UCSD-AML1 (cell line): ENCODE measurements at regions not wholly inside any gene's neighbourhood (a gene's known extent, or its start where the extent isn't known, plus 50 kb on each side); places are given as distances from the start of the nearest gene placed in this dataset.

Experiments used
- DNase-seq: peaks from one replicate; lab custom pipeline; 2025; ENCODE audit not compliant: unreplicated experiment; lab: John Stamatoyannopoulos, UW

DNA sequence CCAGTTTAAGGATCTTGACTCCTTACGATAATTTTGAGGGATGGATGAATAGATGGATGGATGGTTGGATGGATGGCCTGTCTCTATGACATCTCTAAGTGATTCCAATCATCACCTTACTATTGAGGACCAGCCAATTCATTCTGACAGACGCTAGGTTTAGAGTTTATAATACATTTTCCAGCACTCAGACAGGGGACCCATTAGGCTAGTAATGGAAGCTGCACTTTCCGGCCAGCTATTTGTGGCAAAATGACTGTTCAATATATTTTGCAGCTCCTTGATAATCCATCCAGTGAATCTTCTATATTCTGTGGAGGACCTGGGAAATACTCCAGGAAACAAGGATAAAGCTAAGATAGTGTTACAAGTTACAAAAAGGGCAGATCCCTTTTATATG lies 262.9 kb downstream of the TDRD15 start:
- no peak for DNase-seq

DNA sequence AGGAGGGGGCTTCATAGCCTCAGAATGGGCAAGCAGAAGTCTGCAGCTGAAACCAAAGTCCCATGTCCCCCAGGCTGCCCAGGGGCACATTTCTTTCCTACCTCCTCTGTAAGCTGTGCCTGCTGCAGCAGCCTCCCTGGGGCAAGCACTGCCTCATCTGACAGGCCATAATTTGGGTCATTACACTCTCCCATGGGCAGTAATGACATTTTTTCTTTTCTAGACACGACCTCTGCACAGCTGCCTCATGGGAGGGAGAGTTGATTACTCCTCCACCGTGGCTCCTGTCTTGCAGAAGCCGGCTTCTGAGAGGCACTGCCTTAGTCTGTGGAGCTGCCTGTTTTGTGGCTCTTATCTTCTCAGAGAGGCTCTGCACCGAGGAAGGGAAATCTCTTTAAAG lies 268.9 kb downstream of the TDRD15 start:
- no peak for DNase-seq

DNA sequence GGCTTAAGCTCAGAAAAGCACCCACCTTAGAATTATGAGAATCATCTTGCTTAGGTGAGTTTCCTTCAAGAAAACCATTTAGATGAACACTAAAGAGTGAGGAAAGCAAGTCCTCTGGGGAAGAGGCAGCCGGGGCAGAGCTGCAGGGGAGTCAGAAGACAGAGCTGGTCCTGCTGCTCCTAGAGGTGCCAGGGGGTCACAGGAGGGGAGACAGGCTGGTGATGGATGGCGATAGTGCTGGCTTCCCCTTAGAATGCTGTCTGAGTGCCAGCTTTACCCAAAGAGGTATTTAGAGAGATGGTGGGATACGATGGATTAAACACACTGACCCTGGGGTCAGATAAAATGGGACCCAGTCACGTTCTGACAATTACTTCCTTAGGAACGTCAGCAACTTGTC lies 269.4 kb downstream of the TDRD15 start:
- no peak for DNase-seq

DNA sequence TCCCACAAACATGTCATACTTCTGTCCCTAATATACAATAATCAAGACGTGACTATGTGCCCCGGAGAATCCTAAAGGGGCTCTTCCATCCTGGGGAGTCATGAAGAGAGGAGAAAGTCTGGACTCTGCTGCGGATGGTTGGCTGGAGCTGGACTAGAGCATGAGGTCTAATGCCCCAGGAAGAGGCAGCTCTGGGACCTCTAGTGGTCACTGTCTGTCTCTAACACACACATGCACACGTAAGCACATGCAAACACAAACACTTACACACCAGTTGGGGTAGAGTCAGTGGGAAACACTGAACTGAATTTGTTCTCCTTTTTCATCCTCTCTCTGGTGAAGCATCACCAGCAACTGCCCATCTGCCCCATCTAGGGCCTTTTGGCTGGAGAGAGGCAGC lies 271.6 kb downstream of the TDRD15 start:
- no peak for DNase-seq

DNA sequence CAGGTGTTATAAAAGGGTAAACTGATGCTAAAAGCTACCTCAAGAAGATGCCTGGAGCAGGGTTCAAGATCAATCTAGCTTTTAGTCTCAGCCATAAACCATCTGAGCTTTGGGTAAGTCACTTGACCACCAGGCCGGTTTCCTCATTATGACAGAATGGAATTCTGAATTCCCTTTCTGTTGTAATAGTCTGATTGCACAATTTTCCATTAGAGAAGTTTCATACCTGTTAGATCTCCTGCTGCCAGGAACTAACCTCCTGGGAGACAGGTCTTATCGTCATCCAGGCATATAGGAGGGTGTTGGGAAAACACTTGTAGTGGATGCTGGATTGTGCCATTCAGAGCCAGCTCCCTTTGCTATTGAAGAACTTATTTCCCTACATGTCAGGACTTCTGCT lies 272.5 kb downstream of the TDRD15 start:
- DNase-seq = no peak

DNA sequence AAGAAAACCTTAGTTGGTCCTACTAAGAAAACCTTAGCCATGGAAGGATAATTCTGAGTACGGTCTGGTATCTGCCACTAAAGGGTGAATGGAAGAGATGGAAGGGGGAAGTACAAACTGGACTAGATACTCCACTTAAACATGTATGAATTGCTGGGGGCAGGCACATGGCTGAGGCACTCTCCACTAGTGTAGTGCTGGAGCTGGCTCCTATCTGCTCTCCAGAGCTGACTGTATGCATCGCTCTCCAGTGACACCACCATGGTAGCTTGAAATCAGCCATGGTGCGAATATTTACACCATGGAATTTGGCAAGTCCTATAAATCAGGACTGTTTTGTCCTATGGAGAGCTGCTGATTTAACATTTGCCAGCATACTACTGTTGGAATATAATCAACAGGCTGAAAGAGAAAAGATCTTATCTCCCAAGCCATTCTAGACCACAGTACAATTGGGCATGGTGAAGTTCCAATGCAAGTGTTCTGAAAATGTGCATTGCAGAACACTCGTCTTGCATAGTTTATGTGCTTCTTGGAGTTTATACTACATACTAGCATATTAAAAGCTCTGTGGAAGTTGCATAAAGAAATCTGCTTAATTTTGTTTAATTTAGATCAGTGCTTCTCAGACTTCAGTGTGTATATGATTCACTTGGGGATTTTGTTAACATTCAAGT lies 277.4 kb downstream of the TDRD15 start:
- no peak for DNase-seq

DNA sequence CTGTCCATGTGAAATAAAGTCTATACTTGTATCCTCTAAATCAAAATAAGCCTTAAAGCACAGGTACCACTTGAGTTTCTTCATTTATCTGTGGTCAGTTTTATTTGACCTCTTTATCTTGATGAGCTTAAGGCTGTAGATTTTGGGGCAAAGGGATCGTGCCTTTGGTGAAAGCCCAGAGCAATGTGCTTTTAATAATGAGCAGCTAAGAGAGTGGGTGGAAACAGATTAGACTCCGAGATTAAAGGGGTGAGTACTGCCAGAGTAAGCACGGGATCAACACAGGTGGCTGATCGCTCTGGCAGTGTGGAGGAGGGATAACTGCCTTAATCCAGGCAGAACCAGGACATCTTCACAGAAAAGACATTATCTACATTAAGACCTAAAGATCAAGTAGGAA lies 280.4 kb downstream of the TDRD15 start:
- DNase-seq = no peak

DNA sequence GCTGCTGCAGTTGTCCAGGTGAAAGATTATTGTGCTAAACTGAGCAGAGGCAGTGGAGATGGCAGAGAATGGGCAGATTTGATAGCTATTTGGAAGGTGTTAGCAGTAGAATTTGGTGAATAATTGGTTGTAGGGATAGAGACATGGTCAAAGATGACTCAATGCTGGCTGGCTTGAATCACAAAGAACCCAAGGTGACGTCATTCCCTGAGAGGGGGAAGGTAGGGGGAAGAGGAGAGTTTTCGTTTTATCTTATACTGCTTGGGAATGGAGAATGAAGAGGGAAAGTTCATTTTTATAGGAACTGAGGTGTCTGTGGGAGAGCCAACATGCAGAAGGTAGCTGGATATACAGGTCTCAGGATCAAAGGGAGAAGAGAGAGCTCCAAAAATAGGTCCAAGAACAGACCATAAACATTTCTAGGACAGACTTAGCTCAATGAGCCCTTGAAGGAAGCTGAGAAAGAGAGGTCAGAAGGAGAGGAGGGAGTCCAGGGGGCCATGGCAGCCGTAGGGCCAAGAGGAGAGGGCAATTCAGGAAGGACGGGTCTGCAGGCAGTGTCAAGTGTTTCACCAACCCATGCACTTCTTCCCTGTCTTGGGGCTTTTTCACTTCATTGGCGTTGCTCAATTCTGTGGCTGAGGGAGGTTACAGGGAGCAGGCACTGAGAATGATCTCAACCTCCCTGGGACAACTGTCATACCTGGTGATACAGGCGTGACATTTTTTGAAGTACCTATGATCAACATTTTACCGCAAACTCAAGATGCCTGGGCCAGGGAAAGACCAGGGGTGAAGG lies 281.3 kb downstream of the TDRD15 start:
- DNase-seq = no peak

DNA sequence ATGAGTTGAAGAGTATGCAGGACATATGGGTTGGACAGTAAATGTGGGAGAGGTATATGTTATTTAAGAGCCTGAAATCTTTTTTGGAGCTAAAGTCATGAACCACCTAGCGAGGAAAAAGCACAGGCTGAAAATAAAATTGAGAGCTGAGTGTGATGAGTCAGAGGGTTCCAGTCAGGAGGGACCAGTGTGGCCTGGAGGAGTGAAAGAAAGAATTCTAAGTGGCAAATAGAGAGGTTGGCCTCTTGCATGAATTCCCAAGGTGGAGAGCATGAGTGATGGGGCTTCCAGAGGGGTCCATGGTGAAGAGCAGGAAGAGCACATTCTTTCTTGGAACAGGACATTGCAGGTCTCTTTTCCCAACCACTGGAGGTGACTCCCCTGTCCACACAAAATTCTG lies 282.6 kb downstream of the TDRD15 start:
- no peak for DNase-seq

DNA sequence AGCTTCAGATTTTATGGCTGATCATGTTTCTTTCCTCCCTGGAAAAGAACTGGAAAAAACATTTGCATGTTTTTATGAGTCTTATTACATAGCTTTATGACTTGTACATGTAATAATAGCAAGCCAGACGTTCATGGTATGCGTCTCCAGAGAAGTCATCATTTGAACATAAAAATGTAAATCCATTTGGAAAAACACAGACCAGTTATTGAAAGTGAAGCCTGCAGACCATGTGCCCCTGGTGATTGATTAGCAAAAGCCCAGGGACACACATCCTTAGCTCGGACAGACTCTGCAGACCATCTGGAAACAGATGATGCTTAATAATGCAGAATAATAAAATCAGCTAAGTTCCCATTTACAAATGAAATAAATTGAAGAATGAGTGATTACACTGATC lies 283.1 kb downstream of the TDRD15 start:
- no peak for DNase-seq

DNA sequence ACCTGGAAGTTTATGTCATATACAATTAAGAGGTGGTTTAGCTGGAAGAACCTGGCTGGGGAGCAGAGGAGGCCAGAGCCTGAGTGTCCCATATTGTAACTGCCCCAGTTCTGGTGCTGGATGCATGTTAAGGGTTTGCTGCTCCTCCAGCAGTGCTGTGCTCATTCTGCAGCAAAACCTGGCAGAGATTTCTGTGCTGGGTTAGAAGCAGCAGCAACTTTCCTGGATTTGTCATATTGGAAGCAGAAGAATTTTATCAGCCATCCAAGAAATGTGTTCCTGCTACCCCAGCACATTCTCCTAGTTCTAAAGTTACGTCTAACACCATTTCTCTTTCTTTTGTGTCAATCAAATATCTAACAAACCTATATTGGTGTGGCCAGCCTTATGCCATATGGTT lies 284.1 kb downstream of the TDRD15 start:
- DNase-seq = no peak

DNA sequence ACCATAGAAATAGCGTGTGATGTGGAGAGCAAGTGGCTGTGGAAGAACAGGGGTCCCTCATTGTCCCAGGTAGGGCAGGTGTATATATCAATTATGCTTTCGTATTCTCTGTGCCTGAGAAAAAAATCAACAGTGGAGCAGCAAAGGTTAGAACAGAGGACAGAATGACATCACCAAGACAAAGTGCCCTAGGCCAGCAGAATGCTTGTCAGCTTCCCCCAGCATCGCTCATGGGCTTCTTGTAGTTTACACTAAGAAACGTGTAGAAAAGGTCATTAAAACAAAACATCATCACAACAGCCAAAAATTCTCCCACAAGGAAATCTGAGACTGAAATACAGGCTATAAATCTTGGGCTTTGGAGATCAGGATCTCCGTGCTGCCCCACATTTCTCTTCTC lies 288.0 kb downstream of the TDRD15 start:
- no peak for DNase-seq

DNA sequence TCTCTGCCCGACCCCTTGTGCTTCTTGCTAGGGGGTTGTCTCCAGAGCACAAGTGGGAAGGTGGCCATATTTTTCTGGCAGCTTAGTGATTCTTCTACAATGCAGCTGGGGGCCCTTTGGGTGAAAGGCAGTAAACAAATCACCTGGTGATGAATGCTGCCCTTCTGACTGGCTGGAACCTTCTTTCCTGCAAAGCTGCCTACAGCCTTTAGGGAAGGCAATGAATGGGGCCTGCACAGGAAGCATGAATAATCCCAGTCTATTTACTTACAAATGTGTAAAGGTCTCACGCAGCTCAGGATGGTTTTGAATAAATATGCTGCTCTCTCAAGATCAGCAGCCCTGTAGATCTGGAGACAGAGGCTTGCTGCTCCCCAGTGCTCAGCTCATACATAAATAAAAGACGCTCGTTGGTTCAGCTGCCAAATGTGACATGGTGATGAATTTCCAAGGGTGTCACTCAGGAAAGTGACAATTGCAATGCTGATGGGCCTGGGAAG lies 289.2 kb downstream of the TDRD15 start:
- DNase-seq = no peak

DNA sequence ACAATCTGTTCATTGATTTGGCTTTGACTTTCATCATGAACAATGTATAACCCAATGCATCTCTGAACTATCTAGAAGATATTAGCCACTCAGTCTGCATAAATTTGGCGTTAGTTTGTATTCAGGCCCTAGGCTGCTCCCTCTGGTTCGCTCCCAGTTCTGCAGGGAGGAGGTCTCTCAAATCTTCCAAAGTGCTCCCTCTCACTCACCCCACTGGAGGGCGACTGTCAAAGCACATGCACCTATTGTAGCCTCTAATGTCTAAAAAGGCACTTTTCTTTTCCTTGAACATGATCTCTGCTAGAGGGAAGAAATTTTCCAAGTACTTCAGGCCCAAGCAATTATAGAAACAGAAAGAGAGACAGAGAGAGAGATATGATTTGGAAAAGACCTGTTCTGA lies 291.5 kb downstream of the TDRD15 start:
- DNase-seq = no peak

DNA sequence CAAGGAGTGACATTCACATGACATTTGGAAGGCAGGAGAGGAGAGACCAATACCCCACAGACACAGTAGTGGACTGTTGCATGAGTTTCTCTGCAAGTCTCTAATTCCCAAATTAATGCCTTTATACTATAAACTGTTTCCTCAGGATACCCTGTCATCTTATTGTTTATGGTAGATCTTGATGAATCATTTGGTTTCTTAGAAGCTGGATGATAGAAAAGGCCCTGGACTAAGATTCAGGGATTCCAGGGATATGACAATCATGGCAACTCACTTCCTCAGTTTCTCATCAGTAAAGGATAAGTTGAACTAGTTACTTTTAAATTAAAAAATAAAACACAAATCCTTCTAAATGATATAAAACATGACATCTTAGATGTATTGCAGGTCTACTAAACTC lies 292.5 kb downstream of the TDRD15 start:
- DNase-seq = no peak

DNA sequence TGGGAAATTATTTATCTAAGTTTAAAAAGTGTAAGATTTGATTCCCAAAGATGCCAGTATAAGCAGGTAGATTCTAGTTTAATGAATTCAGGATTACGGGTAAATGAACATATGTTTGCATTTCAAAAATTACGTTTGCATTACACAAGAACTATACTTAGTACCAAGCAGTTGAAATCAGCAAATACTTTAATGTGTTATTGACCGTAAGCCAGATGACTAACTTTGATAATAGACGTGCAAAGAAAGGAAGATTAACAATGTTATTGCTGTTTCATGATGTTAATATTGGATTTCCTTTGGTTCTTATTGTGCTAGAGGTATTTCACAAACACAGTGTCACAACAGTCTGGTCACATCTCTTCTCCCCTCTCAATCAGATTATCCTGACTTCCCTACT lies 294.7 kb downstream of the TDRD15 start:
- DNase-seq = no peak

DNA sequence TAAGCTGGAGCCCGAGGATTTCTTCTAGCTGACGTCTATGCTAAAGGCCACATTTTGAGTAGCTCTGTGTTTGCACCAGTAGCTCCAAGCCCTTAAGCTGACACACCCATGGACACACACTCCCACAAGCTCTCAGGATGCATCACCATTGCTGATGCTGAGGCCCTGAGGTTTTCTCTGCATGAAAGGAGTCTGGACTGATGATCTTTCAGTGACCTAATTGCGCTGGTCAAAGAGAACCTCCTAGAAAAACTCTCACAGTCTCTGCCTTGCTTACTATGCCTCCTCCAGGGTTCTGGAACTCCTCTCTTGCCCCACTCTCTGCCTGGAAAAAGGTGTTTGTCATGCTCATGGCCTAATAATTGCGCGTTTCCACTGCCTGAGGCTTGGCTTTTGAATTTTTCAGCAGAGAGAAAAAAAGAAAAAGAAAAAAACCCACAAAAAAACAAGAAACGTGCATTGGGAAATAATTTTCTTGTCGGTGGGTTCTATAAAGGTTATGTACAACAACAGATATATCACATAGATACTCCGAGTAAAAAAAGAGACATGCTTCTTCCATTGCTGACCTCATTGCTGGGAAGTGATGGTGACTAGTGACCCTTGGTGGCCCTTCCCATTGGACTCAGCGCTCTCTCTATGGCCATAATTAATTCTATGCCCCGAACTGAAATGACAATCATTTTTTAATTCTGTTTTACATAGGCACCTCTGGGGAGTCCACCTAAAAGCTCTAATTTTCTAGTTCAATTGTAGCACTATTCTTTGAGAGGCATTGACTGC lies 297.0 kb downstream of the TDRD15 start:
- no peak for DNase-seq

DNA sequence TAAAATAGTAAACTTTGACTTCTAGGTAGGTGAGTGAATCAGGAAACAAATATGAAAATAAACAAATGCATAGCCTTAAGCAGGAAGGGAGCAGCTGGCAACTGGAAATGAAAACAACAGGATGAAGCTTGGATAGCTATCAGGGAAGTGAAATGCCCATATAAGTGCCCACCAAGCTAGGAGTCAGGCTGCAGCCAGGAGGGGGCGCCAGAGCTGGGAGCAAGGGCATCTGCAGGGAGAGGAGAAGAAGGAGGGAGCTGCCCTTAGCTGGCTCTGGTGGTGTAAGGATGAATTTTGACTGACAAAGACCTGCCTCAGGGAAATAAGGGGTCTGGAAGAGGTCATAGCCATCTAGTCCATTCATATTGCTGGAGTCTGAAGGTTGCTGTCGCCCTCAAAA lies 298.3 kb downstream of the TDRD15 start:
- peak; percentile 40 for DNase-seq

DNA sequence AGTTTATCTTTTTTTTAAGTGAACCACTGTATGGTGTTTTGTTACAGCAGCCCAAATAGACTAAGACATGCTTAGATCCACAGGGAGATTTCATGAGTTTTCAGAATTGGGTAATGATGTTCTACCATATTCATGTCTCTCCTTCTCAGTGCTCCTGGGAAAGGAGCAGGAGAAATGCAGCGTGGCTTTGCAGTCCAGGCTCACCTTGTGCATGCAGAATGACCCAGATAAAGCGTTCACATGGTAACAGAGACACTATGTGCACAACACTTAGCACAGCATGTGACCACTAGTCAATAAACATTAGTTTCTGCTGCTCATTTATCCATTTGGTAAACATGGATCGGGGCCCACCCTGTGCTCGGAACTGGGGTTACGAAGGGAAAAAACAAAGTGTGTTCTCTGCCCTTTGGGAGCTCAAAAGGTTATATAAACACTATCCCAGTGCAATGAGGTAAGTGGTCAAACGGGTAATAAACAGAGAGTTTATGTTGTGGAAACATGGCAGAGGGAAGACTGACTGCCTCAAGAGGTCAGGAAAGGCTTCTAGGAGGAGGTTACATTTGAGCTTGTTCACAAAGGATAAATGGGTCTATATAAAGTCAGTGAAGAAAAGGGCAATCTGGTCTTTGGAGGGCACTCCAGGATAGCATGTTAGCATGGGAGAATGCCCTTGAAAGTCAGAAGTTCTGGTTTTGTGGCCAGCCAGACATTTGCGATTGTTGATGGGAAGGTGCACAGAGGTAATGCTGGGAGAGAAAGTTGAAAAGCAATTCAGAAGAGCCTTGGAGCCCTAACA lies 299.2 kb downstream of the TDRD15 start:
- no peak for DNase-seq

DNA sequence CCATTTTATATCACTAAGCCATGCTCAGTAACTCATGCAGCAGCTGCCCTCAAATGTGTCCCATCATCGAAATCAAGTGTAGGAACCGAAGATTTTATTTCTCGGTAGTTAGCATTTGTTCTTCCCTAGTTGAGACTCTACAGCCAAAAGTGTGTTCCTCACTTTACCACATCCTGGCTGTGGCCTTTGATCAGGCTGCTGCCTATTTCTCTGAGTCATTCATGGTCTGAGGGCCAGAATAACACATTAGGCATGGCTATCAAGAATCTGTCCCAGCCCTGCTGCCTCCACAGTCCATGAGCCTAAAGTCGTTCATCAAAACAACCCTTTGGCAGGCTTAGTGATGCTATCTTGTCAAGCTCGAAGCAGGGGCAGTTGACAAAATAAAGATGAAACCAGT lies 300.1 kb downstream of the TDRD15 start:
- no peak for DNase-seq

DNA sequence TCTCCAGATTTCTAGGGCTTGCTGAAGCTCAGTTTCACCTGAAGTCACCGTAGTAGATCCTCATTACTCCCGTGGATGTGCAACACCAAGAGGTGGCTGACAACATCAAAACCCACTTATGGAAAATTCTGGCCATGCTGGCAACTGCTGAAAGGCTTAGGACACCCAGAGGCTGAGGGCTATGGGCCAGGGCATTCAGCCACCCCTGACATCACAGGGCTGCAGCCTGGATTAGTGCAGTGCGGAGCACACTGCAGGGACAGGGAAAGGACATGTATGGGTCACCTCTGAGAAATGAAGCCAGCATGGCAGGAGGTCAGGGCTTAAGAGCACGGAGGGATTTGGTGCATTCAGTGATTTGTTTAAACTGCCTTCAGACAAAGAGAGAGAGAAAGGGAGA lies 300.6 kb downstream of the TDRD15 start:
- no peak for DNase-seq
